ENCODE measurements at regions not wholly inside any gene's neighbourhood (a gene's known extent, or its start where the extent isn't known, plus 50 kb on each side); places are given as distances from the start of the nearest gene placed in this dataset.

DNA sequence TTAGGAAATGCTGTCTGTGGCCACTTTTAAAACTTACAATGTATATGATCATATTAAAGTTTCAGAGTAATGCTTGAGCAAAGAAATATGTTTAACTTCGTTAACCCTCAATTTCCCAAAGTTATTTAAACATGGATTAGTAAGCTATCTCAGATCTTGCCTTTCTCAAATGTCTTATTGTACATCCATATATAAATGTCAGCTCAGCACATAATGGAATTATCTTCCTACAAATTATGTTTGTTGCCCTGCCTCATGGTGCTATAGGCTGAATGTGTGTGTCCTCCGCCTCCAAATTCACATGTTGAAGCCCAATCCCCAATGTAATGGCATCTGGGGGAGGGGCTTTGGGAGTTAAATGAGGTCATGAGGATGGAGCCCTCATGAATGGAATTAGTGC is 200.3 kb downstream of the MINAR1 start:
- no peak overlapping the region for H3K27ac ChIP-seq
- intact Hi-C loops (cut with DNase I): no loop called here
- H3K9me3 ChIP-seq: no peaks in the 10 kb centered on the region
- no peaks in the 10 kb centered on the region for H3K36me3 ChIP-seq
- H3K27me3 ChIP-seq: no peaks in the 10 kb centered on the region
- DNase-seq: no peak
- H3K4me1 ChIP-seq: no peaks in the 10 kb centered on the region
- TF ChIP-seq CTCF (IDR thresholded peaks at IDR 0.05): no peak
- no peak overlapping the region for H3K9ac ChIP-seq (ENCODE audit: low read depth in 2 of 2, low read length in 2 of 2)
- H3K4me3 ChIP-seq: no peak overlapping the region

- no peak overlapping the region for H3K9ac ChIP-seq (ENCODE audit: low read depth in 2 of 2, low read length in 2 of 2)
- no peak overlapping the region for H3K4me3 ChIP-seq
- no peaks in the 10 kb centered on the region for H3K27me3 ChIP-seq
- H3K27ac ChIP-seq: no peak overlapping the region
- H3K9me3 ChIP-seq: no peaks in the 10 kb centered on the region
- H3K4me1 ChIP-seq: no peaks in the 10 kb centered on the region
- no peaks in the 10 kb centered on the region for H3K36me3 ChIP-seq
- intact Hi-C loops (cut with DNase I): no loop called here
- TF ChIP-seq CTCF (IDR thresholded peaks at IDR 0.05): no peak
- no peak for DNase-seq
These were observed 203.1 kb downstream of the MINAR1 start for GRCh38 chr15:79635149-79635771.

DNA sequence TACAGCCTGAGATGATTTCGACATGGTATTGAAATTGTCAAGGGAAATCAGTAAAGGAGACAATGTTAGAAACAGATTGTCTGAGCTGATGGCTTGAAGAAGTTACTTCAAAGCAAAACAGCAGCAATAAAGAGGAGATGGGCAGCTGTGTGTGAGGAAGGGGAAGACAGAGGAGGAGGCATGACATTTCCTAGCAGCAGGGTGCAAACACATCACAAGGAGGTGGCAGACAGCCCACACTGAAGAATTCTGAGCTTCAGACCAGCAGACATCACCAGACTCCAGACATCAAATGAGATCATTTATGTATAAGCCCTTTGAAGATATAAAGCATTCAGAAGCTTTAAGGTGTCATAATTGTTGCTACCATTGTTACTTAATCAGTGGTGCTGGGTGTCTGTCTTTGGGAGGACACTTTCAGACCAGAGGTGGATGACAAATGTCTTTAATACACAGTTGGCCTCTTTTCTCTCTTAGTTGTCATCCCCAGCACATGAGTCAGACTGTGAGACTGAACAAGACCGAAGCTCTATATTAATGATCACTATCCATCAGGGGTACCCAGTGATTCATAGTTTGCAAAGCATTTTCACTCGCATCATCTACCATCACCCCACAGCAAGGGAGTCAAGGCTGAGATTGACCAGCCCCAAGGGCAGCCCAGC is 203.9 kb downstream of the MINAR1 start:
- Histone ChIP-seq H3K9ac (ENCODE audit: low read depth in 2 of 2, low read length in 2 of 2) (no peak overlapping the region), H3K4me1 (no peaks in the 10 kb centered on the region), H3K36me3 (no peaks in the 10 kb centered on the region), H3K4me3 (no peak overlapping the region), H3K27me3 (no peaks in the 10 kb centered on the region), H3K27ac (no peak overlapping the region), H3K9me3 (no peaks in the 10 kb centered on the region)
- DNase-seq: no peak
- intact Hi-C loops (cut with DNase I): no loop called here
- no peak for TF ChIP-seq CTCF (IDR thresholded peaks at IDR 0.05)

- Histone ChIP-seq H3K27me3 (no peaks in the 10 kb centered on the region), H3K4me1 (no peaks in the 10 kb centered on the region), H3K4me3 (no peak overlapping the region), H3K27ac (no peak overlapping the region), H3K9me3 (no peaks in the 10 kb centered on the region), H3K9ac (ENCODE audit: low read depth in 2 of 2, low read length in 2 of 2) (no peak overlapping the region), H3K36me3 (no peaks in the 10 kb centered on the region)
- no peak for DNase-seq
- no peak for TF ChIP-seq CTCF (IDR thresholded peaks at IDR 0.05)
- intact Hi-C loops (cut with DNase I): no loop called here
These were observed 208.1 kb downstream of the MINAR1 start for GRCh38 chr15:79640206-79640605.

DNA sequence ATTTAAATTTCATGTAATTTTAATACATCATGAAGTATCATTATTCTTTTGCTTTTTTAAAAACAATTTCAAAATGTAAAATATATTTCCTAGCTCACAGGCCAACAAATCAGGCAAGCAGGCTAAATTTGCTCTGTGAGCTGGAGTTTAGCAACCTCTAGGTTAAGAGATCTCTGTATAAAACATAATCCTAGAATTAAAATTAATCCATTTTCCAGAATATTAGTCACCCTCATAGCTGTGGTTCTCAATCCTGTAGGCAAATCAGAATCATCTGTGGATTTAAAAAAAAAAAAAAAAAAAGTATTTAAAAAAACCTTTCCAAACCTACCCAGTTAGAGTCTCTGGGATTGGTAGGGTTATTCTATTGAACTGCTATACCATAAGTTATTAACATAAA is 209.7 kb downstream of the MINAR1 start:
- H3K27me3 ChIP-seq: no peaks in the 10 kb centered on the region
- no peak overlapping the region for H3K9ac ChIP-seq (ENCODE audit: low read depth in 2 of 2, low read length in 2 of 2)
- H3K36me3 ChIP-seq: no peaks in the 10 kb centered on the region
- DNase-seq: no peak
- no peak for TF ChIP-seq CTCF (IDR thresholded peaks at IDR 0.05)
- no peak overlapping the region for H3K4me3 ChIP-seq
- intact Hi-C loops (cut with DNase I): no loop called here
- no peaks in the 10 kb centered on the region for H3K9me3 ChIP-seq
- no peaks in the 10 kb centered on the region for H3K4me1 ChIP-seq
- no peak overlapping the region for H3K27ac ChIP-seq

Data from colonic mucosa (tissue), 4 donors.